Gastrocnemius medialis (tissue), 4 donors: ENCODE measurements at regions not wholly inside any gene's neighbourhood (a gene's known extent, or its start where the extent isn't known, plus 50 kb on each side); places are given as distances from the start of the nearest gene placed in this dataset.

Source experiments
- ATAC-seq, 2 donors: fragments of 150-250 bp; one replicate each; pipeline ENCODE4 v1.9.1; 2016
- DNase-seq, 2 donors: peaks; one replicate each; pipeline ENCODE4 v3.0.0-alpha.2; 2019
- H3K27ac ChIP-seq, 4 donors: fragments of 200-600 bp; sonication (generic); 1 replicate in 1 of 4; 2 replicates in 3 of 4; pipeline ENCODE4 v1.5.1; 2016 to 2018; ENCODE audit warnings: mild to moderate bottlenecking in 2 of 4, moderate library complexity in 1 of 4
- H3K27me3 ChIP-seq, 3 donors: fragments of 200-600 bp; sonication (generic) in 2 of 3; 1 replicate in 1 of 3; 2 replicates in 2 of 3; pipeline versions ENCODE4 v1.5.1 to v1.6.0; 2016 to 2019; ENCODE audit warnings: mild to moderate bottlenecking in 1 of 3, moderate library complexity in 1 of 3
- H3K36me3 ChIP-seq, 2 donors: fragments of 200-600 bp; sonication (generic) in 1 of 2; one replicate each; pipeline ENCODE4 v1.5.1; 2017 to 2018
- H3K4me1 ChIP-seq, 2 donors: fragments of 200-600 bp; sonication (generic) in 1 of 2; one replicate each; pipeline ENCODE4 v1.5.1; 2016 to 2017; ENCODE audit warnings: mild to moderate bottlenecking in 2 of 2
- H3K4me3 ChIP-seq, 4 donors: fragments of 200-600 bp; sonication (generic) in 3 of 4; 1 replicate in 1 of 4; 2 replicates in 3 of 4; pipeline ENCODE4 v1.5.1; 2016 to 2019; ENCODE audit warnings: mild to moderate bottlenecking in 2 of 4
- H3K9me3 ChIP-seq, 3 donors: fragments of 200-600 bp; sonication (generic) in 2 of 3; 1 replicate in 1 of 3; 2 replicates in 2 of 3; pipeline ENCODE4 v1.5.1; 2016 to 2019
- POLR2A ChIP-seq, 2 donors: fragments of 450-650 bp; IDR thresholded peaks; one replicate each; pipeline ENCODE4 v1.6.1; 2017; ENCODE audit warnings: antibody characterized with exemption in 2 of 2, mild to moderate bottlenecking in 2 of 2, moderate library complexity in 2 of 2
- in situ Hi-C, 4 donors: fragments of 200-750 bp; cut with MboI; loops; one replicate each; pipeline versions ENCODE4 v1.15.0 to v1.8.0; 2017; ENCODE audit warnings: low sequenced_read_pairs in 4 of 4
- intact Hi-C: fragments of 100-400 bp; cut with DNase I; formaldehyde crosslinking; loops from one replicate; pipeline ENCODE4 v1.15.1; 2023; ENCODE audit warnings: low total_unique reads
- TF ChIP-seq, protein P1 (sequence below), 5 experiments: fragments of 450-650 bp in 3 of 5; fragments of 200-600 bp in 2 of 5; sonication (generic) in 2 of 5; IDR thresholded peaks in 4 of 5; conservative IDR thresholded peaks in 1 of 5; 1 replicate in 4 of 5; 2 replicates in 1 of 5; pipeline ENCODE4 v1.5.1; 2016 to 2019; ENCODE audit warnings: antibody characterized with exemption in 5 of 5, mild to moderate bottlenecking in 3 of 5, moderate library complexity in 3 of 5

GRCh38 chr21:26655460-26655859 lies 82.4 kb upstream of the CYYR1 start:
- Histone ChIP-seq H3K4me1 (no peaks in the 10 kb centered on the region), H3K4me3 (no peak overlapping the region), H3K27me3 (no peaks in the 10 kb centered on the region), H3K36me3 (no peaks in the 10 kb centered on the region), H3K27ac (no peak overlapping the region), H3K9me3 (no peaks in the 10 kb centered on the region)
- intact Hi-C loops, result no loop called here
- in situ Hi-C loops, result no loop called here
- DNase-seq, result no peak
- ATAC-seq, result no peak
- TF ChIP-seq, protein P1, sequence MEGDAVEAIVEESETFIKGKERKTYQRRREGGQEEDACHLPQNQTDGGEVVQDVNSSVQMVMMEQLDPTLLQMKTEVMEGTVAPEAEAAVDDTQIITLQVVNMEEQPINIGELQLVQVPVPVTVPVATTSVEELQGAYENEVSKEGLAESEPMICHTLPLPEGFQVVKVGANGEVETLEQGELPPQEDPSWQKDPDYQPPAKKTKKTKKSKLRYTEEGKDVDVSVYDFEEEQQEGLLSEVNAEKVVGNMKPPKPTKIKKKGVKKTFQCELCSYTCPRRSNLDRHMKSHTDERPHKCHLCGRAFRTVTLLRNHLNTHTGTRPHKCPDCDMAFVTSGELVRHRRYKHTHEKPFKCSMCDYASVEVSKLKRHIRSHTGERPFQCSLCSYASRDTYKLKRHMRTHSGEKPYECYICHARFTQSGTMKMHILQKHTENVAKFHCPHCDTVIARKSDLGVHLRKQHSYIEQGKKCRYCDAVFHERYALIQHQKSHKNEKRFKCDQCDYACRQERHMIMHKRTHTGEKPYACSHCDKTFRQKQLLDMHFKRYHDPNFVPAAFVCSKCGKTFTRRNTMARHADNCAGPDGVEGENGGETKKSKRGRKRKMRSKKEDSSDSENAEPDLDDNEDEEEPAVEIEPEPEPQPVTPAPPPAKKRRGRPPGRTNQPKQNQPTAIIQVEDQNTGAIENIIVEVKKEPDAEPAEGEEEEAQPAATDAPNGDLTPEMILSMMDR (IDR thresholded peaks at IDR 0.05 in 4 of 5, conservative IDR thresholded peaks at IDR 0.05 in 1 of 5), result no peak
- no peak for TF ChIP-seq POLR2A (IDR thresholded peaks at IDR 0.05)

GRCh38 chr21:26653430-26653829 lies 80.3 kb upstream of the CYYR1 start:
- ATAC-seq, result no peak
- Histone ChIP-seq H3K9me3 (no peaks in the 10 kb centered on the region), H3K27me3 (no peaks in the 10 kb centered on the region), H3K4me3 (no peak overlapping the region), H3K27ac (no peak overlapping the region), H3K36me3 (no peaks in the 10 kb centered on the region), H3K4me1 (no peaks in the 10 kb centered on the region)
- DNase-seq, result no peak
- in situ Hi-C loops (no loop called here), intact Hi-C loops (no loop called here)
- TF ChIP-seq POLR2A (IDR thresholded peaks at IDR 0.05), result no peak
- TF ChIP-seq, protein P1 (IDR thresholded peaks at IDR 0.05 in 4 of 5, conservative IDR thresholded peaks at IDR 0.05 in 1 of 5), result no peak

- in situ Hi-C loops, result no loop called here
- no peak overlapping the region for H3K27ac ChIP-seq
- no peaks in the 10 kb centered on the region for H3K27me3 ChIP-seq
- DNase-seq (no peak), ATAC-seq (no peak)
- no peaks in the 10 kb centered on the region for H3K9me3 ChIP-seq
- no peaks in the 10 kb centered on the region for H3K36me3 ChIP-seq
- no peak overlapping the region for H3K4me3 ChIP-seq
- intact Hi-C loops, result no loop called here
- TF ChIP-seq, protein P1 (IDR thresholded peaks at IDR 0.05 in 4 of 5, conservative IDR thresholded peaks at IDR 0.05 in 1 of 5), result no peak
- no peak for TF ChIP-seq POLR2A (IDR thresholded peaks at IDR 0.05)
- no peaks in the 10 kb centered on the region for H3K4me1 ChIP-seq
These were observed 79.8 kb upstream of the CYYR1 start for GRCh38 chr21:26652854-26653253.

GRCh38 chr21:26641062-26641461 lies 68.0 kb upstream of the CYYR1 start:
- H3K4me3 ChIP-seq, result no peak overlapping the region
- no peak overlapping the region for H3K27ac ChIP-seq
- intact Hi-C loops, result no loop called here
- in situ Hi-C loops, result no loop called here
- H3K9me3 ChIP-seq, result no peaks in the 10 kb centered on the region
- no peak for ATAC-seq
- DNase-seq, result no peak
- H3K4me1 ChIP-seq, result no peaks in the 10 kb centered on the region
- H3K36me3 ChIP-seq, result no peaks in the 10 kb centered on the region
- H3K27me3 ChIP-seq, result no peaks in the 10 kb centered on the region
- no peak for TF ChIP-seq POLR2A (IDR thresholded peaks at IDR 0.05)
- TF ChIP-seq, protein P1 (IDR thresholded peaks at IDR 0.05 in 4 of 5, conservative IDR thresholded peaks at IDR 0.05 in 1 of 5), result no peak

DNA sequence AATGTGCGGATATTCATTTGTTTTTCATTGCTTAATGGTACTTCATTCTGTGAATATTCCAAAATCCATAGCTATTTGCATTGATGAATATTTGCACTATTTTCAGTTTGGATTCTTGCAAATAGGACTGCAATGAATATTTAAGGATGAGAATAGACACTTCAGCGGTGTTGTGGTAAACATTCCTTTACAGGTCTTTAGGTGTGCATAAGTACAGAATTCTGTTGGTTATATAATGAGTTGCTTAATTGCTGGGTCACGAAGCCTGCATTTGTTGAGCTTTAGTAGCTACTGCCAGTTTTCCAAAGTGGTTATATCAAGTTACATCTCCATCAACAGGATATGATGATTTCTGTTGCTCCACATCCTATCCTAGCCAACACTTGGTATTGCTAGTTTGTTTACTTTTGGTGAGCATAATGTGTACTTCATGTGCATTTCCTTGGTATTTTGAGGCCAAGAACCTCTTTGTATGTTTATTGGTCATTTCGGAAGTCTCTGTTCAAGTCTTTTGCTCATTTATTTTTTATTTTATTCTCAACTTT lies 64.2 kb upstream of the CYYR1 start:
- ATAC-seq, result no peak
- no peak overlapping the region for H3K27ac ChIP-seq
- TF ChIP-seq, protein P1 (IDR thresholded peaks at IDR 0.05 in 4 of 5, conservative IDR thresholded peaks at IDR 0.05 in 1 of 5), result no peak
- TF ChIP-seq POLR2A (IDR thresholded peaks at IDR 0.05), result no peak

More for the DNA sequence above, 64.2 kb upstream of the CYYR1 start:
- H3K27me3 ChIP-seq, result no peaks in the 10 kb centered on the region
- no peak for DNase-seq
- intact Hi-C loops (no loop called here), in situ Hi-C loops (no loop called here)
- no peaks in the 10 kb centered on the region for H3K9me3 ChIP-seq
- no peaks in the 10 kb centered on the region for H3K36me3 ChIP-seq
- H3K4me1 ChIP-seq, result no peaks in the 10 kb centered on the region
- H3K4me3 ChIP-seq, result no peak overlapping the region
